Vagina (tissue), 2 donors: ENCODE measurements at regions not wholly inside any gene's neighbourhood (a gene's known extent, or its start where the extent isn't known, plus 50 kb on each side); places are given as distances from the start of the nearest gene placed in this dataset.

Experiments
- DNase-seq, 2 donors: peaks; one replicate each; pipeline ENCODE4 v3.0.0-alpha.2; 2017; ENCODE audit errors: extremely low spot score in 2 of 2
- H3K27ac ChIP-seq: fragments of 200-600 bp; sonication (generic); one replicate; pipeline ENCODE4 v1.5.1; 2019
- H3K27me3 ChIP-seq: fragments of 200-600 bp; sonication (generic); one replicate; pipeline ENCODE4 v1.5.1; 2019
- H3K36me3 ChIP-seq, 2 donors: fragments of 200-600 bp; sonication (generic); one replicate each; pipeline ENCODE4 v1.5.1; 2017 to 2019
- H3K4me1 ChIP-seq: fragments of 200-600 bp; sonication (generic); one replicate; pipeline ENCODE4 v1.5.1; 2019
- H3K4me3 ChIP-seq, 2 donors: fragments of 200-600 bp; sonication (generic); 1 replicate in 1 of 2; 2 replicates in 1 of 2; pipeline ENCODE4 v1.5.1; 2016 to 2019
- H3K9me3 ChIP-seq: fragments of 200-600 bp; sonication (generic); one replicate; pipeline ENCODE4 v1.5.1; 2019
- CTCF ChIP-seq, 3 experiments: fragments of 450-650 bp in 2 of 3; fragments of 200-600 bp in 1 of 3; sonication (generic) in 1 of 3; IDR thresholded peaks; one replicate each; pipeline ENCODE4 v1.5.1; 2017 to 2019; ENCODE audit warnings: antibody characterized with exemption in 3 of 3, mild to moderate bottlenecking in 2 of 3, moderate library complexity in 2 of 3
- POLR2A ChIP-seq, 2 donors: fragments of 450-650 bp; IDR thresholded peaks; one replicate each; pipeline ENCODE4 v1.6.1; 2017; ENCODE audit warnings: antibody characterized with exemption in 2 of 2, mild to moderate bottlenecking in 2 of 2, moderate library complexity in 2 of 2
- POLR2AphosphoS5 ChIP-seq, 2 donors: sonication (generic); formaldehyde crosslinking; IDR thresholded peaks; one replicate each; pipeline ENCODE4 v1.9.0; 2017; ENCODE audit warnings: antibody characterized with exemption in 2 of 2, mild to moderate bottlenecking in 2 of 2, low read depth in 1 of 2; ENCODE audit not compliant: insufficient read depth in 1 of 2
- intact Hi-C: fragments of 100-400 bp; cut with DNase I; formaldehyde crosslinking; loops from one replicate; pipeline ENCODE4 v1.15.1; 2023

GRCh38 chr6:15761045-15761502 lies 98.2 kb upstream of the DTNBP1 start:
- H3K27ac ChIP-seq, result no peak overlapping the region

GRCh38 chr6:15758631-15759215 lies 95.9 kb upstream of the DTNBP1 start:
- Histone ChIP-seq H3K4me3 (no peak overlapping the region), H3K27ac (no peak overlapping the region), H3K27me3 (no peaks in the 10 kb centered on the region), H3K4me1 (peaks cover 10% of the 10 kb centered on the region), H3K36me3 (no peaks in the 10 kb centered on the region), H3K9me3 (no peaks in the 10 kb centered on the region)
- no peak for DNase-seq
- intact Hi-C loops, result no loop called here
- TF ChIP-seq POLR2AphosphoS5 (IDR thresholded peaks at IDR 0.05; ENCODE audit: insufficient read depth in 1 of 2, low read depth in 1 of 2) (no peak), CTCF (IDR thresholded peaks at IDR 0.05) (no peak), POLR2A (IDR thresholded peaks at IDR 0.05) (no peak)

More at GRCh38 chr6:15761045-15761502, 98.2 kb upstream of the DTNBP1 start:
- no peak overlapping the region for H3K4me3 ChIP-seq
- no peaks in the 10 kb centered on the region for H3K9me3 ChIP-seq
- peaks cover 10% of the 10 kb centered on the region for H3K4me1 ChIP-seq
- no peaks in the 10 kb centered on the region for H3K36me3 ChIP-seq
- no peak for DNase-seq
- TF ChIP-seq POLR2AphosphoS5 (IDR thresholded peaks at IDR 0.05; ENCODE audit: insufficient read depth in 1 of 2, low read depth in 1 of 2), result no peak
- TF ChIP-seq POLR2A (IDR thresholded peaks at IDR 0.05), result no peak
- no peak for TF ChIP-seq CTCF (IDR thresholded peaks at IDR 0.05)
- H3K27me3 ChIP-seq, result no peaks in the 10 kb centered on the region
- intact Hi-C loops, result no loop called here

GRCh38 chr6:15755526-15755925 lies 92.7 kb upstream of the DTNBP1 start:
- H3K27me3 ChIP-seq, result no peaks in the 10 kb centered on the region
- H3K36me3 ChIP-seq, result no peaks in the 10 kb centered on the region
- DNase-seq, result no peak
- H3K4me1 ChIP-seq, result peaks cover 8% of the 10 kb centered on the region
- intact Hi-C loops, result no loop called here
- H3K27ac ChIP-seq, result no peak overlapping the region
- no peak overlapping the region for H3K4me3 ChIP-seq
- H3K9me3 ChIP-seq, result no peaks in the 10 kb centered on the region
- TF ChIP-seq POLR2A (IDR thresholded peaks at IDR 0.05) (no peak), POLR2AphosphoS5 (IDR thresholded peaks at IDR 0.05; ENCODE audit: insufficient read depth in 1 of 2, low read depth in 1 of 2) (no peak), CTCF (IDR thresholded peaks at IDR 0.05) (no peak)

- no peak for DNase-seq
- H3K36me3 ChIP-seq, result no peaks in the 10 kb centered on the region
- no peak overlapping the region for H3K4me3 ChIP-seq
- TF ChIP-seq POLR2AphosphoS5 (IDR thresholded peaks at IDR 0.05; ENCODE audit: insufficient read depth in 1 of 2, low read depth in 1 of 2) (no peak), CTCF (IDR thresholded peaks at IDR 0.05) (no peak), POLR2A (IDR thresholded peaks at IDR 0.05) (no peak)
- intact Hi-C loops, result no loop called here
- no peak overlapping the region for H3K27ac ChIP-seq
- no peaks in the 10 kb centered on the region for H3K27me3 ChIP-seq
- H3K4me1 ChIP-seq, result peaks cover 8% of the 10 kb centered on the region
- H3K9me3 ChIP-seq, result no peaks in the 10 kb centered on the region
These were observed 91.9 kb upstream of the DTNBP1 start for GRCh38 chr6:15754706-15755079.

GRCh38 chr6:15754035-15754705 lies 91.3 kb upstream of the DTNBP1 start:
- no peak for DNase-seq
- no peak for TF ChIP-seq POLR2A (IDR thresholded peaks at IDR 0.05)
- TF ChIP-seq CTCF (IDR thresholded peaks at IDR 0.05), result no peak
- no peak for TF ChIP-seq POLR2AphosphoS5 (IDR thresholded peaks at IDR 0.05; ENCODE audit: insufficient read depth in 1 of 2, low read depth in 1 of 2)
- no peak overlapping the region for H3K4me3 ChIP-seq
- no peaks in the 10 kb centered on the region for H3K9me3 ChIP-seq
- H3K36me3 ChIP-seq, result no peaks in the 10 kb centered on the region
- intact Hi-C loops, result no loop called here
- peaks cover 8% of the 10 kb centered on the region for H3K4me1 ChIP-seq
- H3K27ac ChIP-seq, result no peak overlapping the region
- H3K27me3 ChIP-seq, result no peaks in the 10 kb centered on the region
